ENCODE measurements at regions not wholly inside any gene's neighbourhood (a gene's known extent, or its start where the extent isn't known, plus 50 kb on each side); places are given as distances from the start of the nearest gene placed in this dataset.

GRCh38 chr3:27889745-27890144, 167.6 kb upstream of the EOMES start:
- Histone ChIP-seq H3K4me1 (ENCODE audit: control insufficient read depth, low read length) (no peaks in the 10 kb centered on the region), H3K9me2 (replicated peaks; ENCODE audit: control insufficient read depth, low read length) (no peaks in the 10 kb centered on the region), H3K4me2 (ENCODE audit: low read length) (no peak overlapping the region), H3K27ac (ENCODE audit: low read depth, low read length) (no peak overlapping the region), H3K9me3 (ENCODE audit: control insufficient read depth, insufficient read depth, low read length) (no peaks in the 10 kb centered on the region), H3K27me3 (ENCODE audit: control insufficient read depth, low read length) (no peaks in the 10 kb centered on the region), H4K20me1 (ENCODE audit: control insufficient read depth, insufficient read depth, low read depth, low read length) (no peaks in the 10 kb centered on the region), H3K79me2 (ENCODE audit: control insufficient read depth, low read length) (no peaks in the 10 kb centered on the region), H3F3A (ENCODE audit: control insufficient read depth, insufficient read depth) (no peaks in the 10 kb centered on the region), H3K36me3 (ENCODE audit: control insufficient read depth, low read length) (no peaks in the 10 kb centered on the region), H3K4me3 (ENCODE audit: low read length) (no peak overlapping the region)
- TF ChIP-seq EZH2phosphoT487 (IDR thresholded peaks at IDR 0.05; ENCODE audit: borderline replicate concordance, low read length) (no peak), CTCF (IDR thresholded peaks at IDR 0.05; ENCODE audit: low read depth, low read length, poor library complexity, severe bottlenecking) (no peak)

- no peaks in the 10 kb centered on the region for H3K79me2 ChIP-seq (ENCODE audit: control insufficient read depth, low read length)
Measured at GRCh38 chr3:27900316-27900715, 178.2 kb upstream of the EOMES start.

GRCh38 chr3:27903446-27903845, 181.3 kb upstream of the EOMES start:
- no peaks in the 10 kb centered on the region for H4K20me1 ChIP-seq (ENCODE audit: control insufficient read depth, insufficient read depth, low read depth, low read length)
- no peak overlapping the region for H3K4me2 ChIP-seq (ENCODE audit: low read length)
- H3K4me1 ChIP-seq (ENCODE audit: control insufficient read depth, low read length) = no peaks in the 10 kb centered on the region
- no peaks in the 10 kb centered on the region for H3K27me3 ChIP-seq (ENCODE audit: control insufficient read depth, low read length)
- H3F3A ChIP-seq (ENCODE audit: control insufficient read depth, insufficient read depth) = no peaks in the 10 kb centered on the region
- no peak overlapping the region for H3K4me3 ChIP-seq (ENCODE audit: low read length)
- TF ChIP-seq CTCF (IDR thresholded peaks at IDR 0.05; ENCODE audit: low read depth, low read length, poor library complexity, severe bottlenecking) = no peak
- no peak for TF ChIP-seq EZH2phosphoT487 (IDR thresholded peaks at IDR 0.05; ENCODE audit: borderline replicate concordance, low read length)
- H3K79me2 ChIP-seq (ENCODE audit: control insufficient read depth, low read length) = no peaks in the 10 kb centered on the region
- H3K27ac ChIP-seq (ENCODE audit: low read depth, low read length) = no peak overlapping the region
- H3K9me2 ChIP-seq (replicated peaks; ENCODE audit: control insufficient read depth, low read length) = no peaks in the 10 kb centered on the region
- no peaks in the 10 kb centered on the region for H3K9me3 ChIP-seq (ENCODE audit: control insufficient read depth, insufficient read depth, low read length)
- no peaks in the 10 kb centered on the region for H3K36me3 ChIP-seq (ENCODE audit: control insufficient read depth, low read length)

More at GRCh38 chr3:27900316-27900715, 178.2 kb upstream of the EOMES start:
- Histone ChIP-seq H3K9me2 (replicated peaks; ENCODE audit: control insufficient read depth, low read length) (no peaks in the 10 kb centered on the region), H3K4me1 (ENCODE audit: control insufficient read depth, low read length) (no peaks in the 10 kb centered on the region), H3K9me3 (ENCODE audit: control insufficient read depth, insufficient read depth, low read length) (no peaks in the 10 kb centered on the region), H3K4me2 (ENCODE audit: low read length) (no peak overlapping the region), H3K4me3 (ENCODE audit: low read length) (no peak overlapping the region), H3F3A (ENCODE audit: control insufficient read depth, insufficient read depth) (no peaks in the 10 kb centered on the region), H4K20me1 (ENCODE audit: control insufficient read depth, insufficient read depth, low read depth, low read length) (no peaks in the 10 kb centered on the region), H3K27me3 (ENCODE audit: control insufficient read depth, low read length) (no peaks in the 10 kb centered on the region), H3K27ac (ENCODE audit: low read depth, low read length) (no peak overlapping the region), H3K36me3 (ENCODE audit: control insufficient read depth, low read length) (no peaks in the 10 kb centered on the region)
- TF ChIP-seq EZH2phosphoT487 (IDR thresholded peaks at IDR 0.05; ENCODE audit: borderline replicate concordance, low read length) = no peak
- TF ChIP-seq CTCF (IDR thresholded peaks at IDR 0.05; ENCODE audit: low read depth, low read length, poor library complexity, severe bottlenecking) = no peak

- Histone ChIP-seq H3K27ac (ENCODE audit: low read depth, low read length) (no peak overlapping the region), H3K79me2 (ENCODE audit: control insufficient read depth, low read length) (no peaks in the 10 kb centered on the region), H3K9me3 (ENCODE audit: control insufficient read depth, insufficient read depth, low read length) (no peaks in the 10 kb centered on the region), H4K20me1 (ENCODE audit: control insufficient read depth, insufficient read depth, low read depth, low read length) (no peaks in the 10 kb centered on the region), H3K4me3 (ENCODE audit: low read length) (no peak overlapping the region), H3K9me2 (replicated peaks; ENCODE audit: control insufficient read depth, low read length) (no peaks in the 10 kb centered on the region), H3K4me2 (ENCODE audit: low read length) (no peak overlapping the region), H3K36me3 (ENCODE audit: control insufficient read depth, low read length) (no peaks in the 10 kb centered on the region), H3K4me1 (ENCODE audit: control insufficient read depth, low read length) (no peaks in the 10 kb centered on the region), H3K27me3 (ENCODE audit: control insufficient read depth, low read length) (no peaks in the 10 kb centered on the region), H3F3A (ENCODE audit: control insufficient read depth, insufficient read depth) (no peaks in the 10 kb centered on the region)
- TF ChIP-seq EZH2phosphoT487 (IDR thresholded peaks at IDR 0.05; ENCODE audit: borderline replicate concordance, low read length) (no peak), CTCF (IDR thresholded peaks at IDR 0.05; ENCODE audit: low read depth, low read length, poor library complexity, severe bottlenecking) (no peak)
Measured at GRCh38 chr3:27905625-27906024, 183.5 kb upstream of the EOMES start.

Measured in DOHH2 (cell line).